GM18870 (cell line): ENCODE measurements at regions not wholly inside any gene's neighbourhood (a gene's known extent, or its start where the extent isn't known, plus 50 kb on each side); places are given as distances from the start of the nearest gene placed in this dataset.

Experiments used
- ATAC-seq: cut with Tn5 transposase; IDR thresholded peaks from one replicate; pipeline ENCODE4 v1.9.1; 2021; ENCODE audit warnings: moderate library complexity; ENCODE audit not compliant: unreplicated experiment

DNA sequence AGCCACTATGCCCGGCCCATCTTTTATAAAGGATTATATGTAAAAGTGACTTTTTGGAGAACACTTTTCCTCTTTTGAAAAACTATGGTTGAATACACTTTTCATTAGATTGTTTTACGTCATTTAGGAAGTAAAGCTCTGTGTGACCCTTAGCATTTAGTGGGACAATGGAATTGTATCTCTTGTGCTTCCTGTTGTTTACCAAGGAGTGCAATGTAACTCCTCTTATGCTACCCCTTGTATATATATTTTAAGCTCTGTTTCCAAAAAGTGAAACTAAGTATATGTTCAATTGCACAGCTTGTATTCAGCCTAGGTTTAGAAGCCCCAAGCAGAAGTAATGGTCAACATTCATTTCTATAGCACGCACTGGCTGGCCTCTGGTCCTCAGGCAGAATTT, 183.1 kb upstream of the CITED2 start:
- no peak for ATAC-seq

DNA sequence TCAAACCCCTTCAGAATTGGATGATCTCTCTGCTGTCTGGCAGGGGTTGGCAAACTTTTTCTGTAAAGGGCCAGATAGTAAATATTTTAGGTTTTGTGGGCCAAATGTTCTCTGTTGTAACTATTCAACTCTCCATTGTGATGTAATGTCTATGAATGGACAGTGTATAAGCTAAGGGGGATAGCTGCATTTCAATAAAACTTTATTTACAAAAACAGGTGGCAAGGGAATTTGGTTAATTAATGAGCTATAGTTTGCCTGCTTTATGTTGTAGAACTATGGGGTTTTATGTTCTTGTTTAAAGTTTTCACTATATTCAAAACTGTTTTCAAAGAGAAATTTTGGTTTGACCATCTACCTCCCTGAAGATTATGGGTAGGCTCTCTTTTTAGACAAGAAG, 182.1 kb upstream of the CITED2 start:
- no peak for ATAC-seq

DNA sequence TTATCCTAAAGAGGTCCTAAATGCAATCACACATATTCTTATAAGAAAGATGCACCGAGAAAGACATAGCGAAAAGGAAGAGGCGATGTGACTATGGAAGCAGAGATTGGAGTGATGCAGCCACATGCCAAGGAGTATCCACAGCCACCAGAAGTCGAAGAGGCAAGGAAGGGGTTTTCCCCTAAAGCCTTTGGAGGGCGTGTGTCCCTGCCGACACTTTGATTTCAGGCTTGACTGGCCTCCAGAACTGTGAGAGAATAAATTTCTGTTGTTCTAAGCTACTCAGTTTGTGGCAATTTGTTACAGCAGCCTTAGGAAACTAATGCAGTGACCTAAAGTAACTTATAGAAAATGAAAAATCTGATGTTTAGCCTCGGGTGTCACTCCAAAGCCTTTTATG, 179.5 kb upstream of the CITED2 start:
- ATAC-seq, result no peak

DNA sequence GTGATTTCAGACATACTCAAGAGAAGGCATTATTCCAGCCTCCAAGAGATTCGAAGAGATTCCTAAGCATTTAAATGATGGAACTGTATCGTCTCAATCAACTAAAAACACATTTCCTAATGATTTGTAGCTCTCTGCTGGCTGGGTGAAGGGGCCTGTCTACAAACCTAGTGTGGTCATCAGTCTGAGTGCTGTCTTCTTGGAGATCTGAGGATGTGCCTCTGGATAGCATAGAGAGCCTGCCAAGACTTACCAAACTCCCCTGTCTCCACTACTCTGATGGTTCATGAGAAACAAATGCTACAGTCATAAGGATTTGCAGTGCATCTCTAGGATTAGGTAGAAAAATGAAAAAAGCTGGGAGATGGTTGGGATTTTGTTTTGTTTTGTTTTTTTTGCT, 176.9 kb upstream of the CITED2 start:
- ATAC-seq, result no peak

DNA sequence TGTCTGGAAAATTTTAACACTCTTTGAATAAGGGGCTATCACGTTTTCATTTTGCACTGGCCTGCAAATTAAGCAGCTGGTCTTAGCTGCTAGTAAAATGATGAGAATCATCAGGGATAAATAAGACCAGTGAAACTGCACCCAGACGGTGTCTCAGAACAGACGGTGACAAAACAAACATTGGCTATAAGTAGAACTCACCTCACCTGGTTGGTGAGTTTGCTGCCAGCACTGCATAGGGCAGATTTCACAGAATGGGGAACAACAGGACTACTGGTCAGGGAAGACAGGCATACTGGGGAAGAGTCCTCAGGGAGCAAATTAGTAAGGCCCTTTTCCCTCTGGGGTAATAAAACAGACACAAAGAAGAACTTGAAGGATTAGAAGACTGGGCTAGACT, 175.9 kb upstream of the CITED2 start:
- ATAC-seq, result no peak

DNA sequence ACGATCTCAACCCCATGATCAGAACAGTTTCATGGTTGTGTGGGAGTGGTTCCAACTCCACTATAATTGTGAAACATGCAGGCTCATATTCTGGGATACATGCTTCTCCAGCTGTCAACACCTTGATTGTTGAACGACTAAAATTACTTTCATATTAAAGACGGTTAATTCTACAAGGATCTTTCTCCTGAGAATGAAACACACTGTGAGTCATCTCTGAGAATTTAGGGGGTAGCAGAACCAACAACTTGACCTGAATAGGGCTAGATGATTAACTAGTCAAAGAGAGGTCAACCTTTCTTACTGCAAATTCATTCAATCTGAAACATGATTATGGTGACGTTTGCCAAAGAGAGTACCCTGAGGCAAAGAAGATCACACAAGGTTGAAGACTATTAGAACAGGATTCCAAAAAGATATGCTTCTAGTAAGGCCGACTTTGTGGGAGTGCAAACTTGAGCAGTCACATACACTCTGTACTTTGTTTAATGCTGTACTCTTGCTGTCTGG, 175.2 kb upstream of the CITED2 start:
- no peak for ATAC-seq

DNA sequence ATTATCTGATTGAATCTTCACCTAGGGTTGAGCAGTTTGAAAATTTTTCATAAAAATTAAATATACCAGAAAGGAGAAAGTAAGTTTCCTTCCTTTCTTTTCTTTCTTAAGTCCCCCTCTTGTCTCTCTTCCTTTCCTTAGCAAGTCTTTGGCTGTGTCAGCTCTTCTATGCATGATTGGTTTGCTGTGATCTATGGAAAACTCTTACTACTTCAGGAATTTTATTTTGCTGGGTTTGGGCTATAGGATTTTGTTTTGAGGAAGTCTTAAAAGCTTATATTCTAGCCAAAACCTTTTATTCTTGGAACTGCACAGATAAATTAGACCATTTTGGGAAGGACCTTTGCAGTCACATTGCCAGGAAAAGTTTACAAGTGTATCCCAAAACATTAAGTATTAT, 173.4 kb upstream of the CITED2 start:
- no peak for ATAC-seq

DNA sequence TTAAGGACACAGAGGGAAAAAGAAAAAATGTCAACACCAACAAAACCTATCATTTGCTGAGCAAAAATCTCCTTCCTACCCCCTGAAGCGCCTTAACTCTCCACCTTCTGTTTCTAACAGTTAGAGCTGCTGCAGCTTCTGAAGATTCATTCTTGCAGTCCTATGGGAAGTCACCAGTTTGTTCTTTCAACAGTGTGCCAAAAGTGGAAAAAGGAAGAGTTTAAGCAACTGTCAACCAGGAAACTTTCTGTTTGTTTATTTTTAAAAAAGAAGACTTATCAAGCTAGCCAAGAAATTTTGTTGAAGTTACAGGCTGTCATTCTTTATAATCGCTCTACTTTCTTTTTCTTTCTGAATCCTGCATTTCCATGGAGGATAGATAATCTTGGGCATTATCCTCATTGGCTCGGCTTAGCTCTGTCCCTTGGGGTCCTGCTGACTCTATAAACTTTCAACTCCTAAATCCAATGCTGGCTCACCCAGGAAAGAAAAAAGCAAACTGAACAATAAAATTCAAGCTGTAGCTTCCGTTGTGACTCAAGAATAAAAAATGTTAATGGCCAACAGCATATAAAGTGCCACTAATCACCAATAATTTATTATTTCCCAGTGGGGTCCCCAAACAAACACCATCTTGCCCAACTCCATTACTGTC, 172.8 kb upstream of the CITED2 start:
- ATAC-seq, result no peak

DNA sequence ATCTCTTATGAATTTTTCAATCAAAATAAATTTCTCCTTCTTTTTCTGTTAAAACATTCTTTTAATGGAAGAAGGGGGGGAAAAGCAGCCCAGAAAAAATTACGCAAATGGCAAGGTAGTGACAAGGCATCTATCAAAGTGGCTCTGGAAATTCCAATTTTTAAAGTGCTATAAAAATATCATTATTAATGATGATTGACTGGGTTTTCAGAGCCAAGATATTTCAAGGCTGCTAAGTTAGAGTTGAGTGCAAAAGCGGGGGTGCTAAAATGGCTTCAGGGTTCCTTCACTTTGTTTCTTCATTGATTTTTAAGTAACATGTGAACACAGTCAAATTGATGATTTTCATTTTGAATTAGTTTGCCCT, 171.6 kb upstream of the CITED2 start:
- ATAC-seq, result no peak

DNA sequence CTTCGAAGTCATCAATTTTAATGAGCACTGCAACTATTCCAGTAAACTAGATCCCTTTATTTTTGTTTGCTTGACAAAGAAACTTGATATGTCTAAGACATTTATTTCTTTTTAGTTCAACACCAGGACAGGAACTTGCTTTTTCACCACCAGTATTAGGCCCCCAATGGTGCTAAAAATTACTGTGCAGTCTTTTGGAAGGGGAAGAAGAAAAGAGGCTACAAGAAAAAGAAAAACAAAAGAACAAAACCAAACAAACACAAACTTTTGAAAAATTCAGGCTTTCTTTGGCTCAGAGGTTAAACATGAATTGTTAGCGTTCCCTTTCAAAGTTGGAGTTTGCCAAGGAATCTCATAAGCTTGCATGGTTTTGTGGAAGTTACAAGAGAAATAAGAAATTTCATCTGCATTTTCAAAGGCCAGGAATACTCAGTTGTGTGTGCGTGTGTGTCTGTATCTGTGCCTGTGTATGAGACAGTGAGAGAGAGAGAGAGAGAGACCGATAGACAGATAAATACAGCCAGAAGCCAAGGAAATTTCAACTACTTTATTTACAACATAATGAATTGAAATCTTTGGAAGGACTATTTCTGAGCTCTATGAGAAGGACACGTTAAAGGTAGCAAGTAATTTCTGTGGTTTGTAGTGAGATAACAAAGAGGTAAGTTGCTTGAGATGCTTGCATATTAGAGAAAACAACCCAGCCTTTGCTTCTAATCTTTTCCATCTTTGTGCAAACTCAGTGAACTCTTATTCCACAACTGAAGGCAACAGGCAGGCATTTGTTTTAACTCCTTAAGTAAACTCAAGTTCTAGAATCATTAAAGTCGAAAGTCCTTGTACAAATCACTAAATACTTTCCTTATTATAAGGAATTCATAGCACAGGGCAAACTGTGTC, 171.0 kb upstream of the CITED2 start:
- no peak for ATAC-seq

DNA sequence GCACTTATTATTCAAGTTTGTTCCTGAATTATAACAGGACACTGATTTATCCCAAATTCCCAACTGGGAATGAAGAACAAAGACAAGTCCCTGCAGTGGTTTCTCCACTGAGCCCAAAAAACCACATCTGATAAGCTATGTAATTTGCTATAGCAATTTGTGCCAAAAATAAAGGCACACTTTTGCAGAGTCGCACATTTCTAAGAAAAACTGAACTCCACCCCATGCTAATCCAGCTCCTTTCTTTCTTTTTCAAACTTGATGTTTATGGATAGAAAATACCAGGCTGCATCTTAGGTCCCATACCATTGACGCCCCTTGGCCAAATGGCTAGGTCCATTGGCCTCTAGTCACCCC, 170.2 kb upstream of the CITED2 start:
- ATAC-seq, result no peak

DNA sequence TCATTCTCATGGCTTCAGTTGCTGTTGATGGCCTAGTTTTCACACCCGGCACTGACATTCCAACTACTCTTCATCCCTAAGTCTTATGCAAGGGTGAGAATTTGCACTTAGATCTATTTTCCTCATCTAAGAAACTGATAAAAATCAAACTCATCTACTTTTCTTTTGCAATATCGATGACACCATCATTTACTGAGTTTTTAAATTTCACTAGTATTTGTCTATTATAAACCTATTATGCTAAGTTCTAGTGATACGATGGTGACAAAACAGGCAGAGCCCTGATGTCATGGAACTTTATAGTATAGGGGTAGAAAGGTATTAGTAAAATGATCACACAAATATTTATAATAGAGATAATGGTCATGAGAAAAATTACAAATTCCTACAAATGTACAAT, 167.9 kb upstream of the CITED2 start:
- ATAC-seq, result no peak

DNA sequence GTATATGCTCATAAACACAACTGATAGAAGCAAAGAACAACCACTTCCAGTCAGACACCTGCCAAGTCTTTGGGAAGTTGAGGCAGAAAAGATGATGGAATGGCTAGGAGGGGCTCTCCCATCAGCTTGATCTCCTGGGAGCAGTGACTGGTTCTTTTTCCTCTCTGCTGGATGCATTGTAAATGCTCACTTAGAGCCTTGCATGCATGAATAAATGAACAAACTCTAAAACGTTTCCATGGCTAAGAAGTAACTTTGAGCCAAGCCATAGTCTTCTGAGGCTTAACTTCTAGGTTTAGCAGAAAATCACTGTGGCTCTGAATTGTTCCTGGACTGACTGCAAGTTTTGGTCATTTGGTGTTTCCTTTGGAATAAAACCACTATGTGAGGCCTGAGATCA, 166.4 kb upstream of the CITED2 start:
- no peak for ATAC-seq

DNA sequence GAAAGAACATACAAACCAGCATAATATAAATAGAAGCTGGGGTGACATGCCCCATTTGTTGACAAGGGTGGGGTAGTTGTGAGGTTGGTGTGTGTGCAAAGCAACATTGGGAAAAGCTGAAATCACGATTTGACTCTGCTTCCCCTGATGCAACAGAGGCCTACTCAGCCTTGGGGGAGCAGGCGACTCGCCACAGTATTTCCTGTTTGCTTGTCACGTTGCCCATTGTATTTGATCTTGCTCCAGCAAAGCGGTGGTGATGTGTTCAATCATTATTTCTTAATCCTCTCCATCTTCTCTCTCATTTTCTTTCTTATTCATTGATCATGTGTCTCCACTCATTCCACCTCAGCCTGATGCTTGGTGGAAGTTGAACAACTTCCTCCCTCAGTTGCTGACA, 165.8 kb upstream of the CITED2 start:
- no peak for ATAC-seq

DNA sequence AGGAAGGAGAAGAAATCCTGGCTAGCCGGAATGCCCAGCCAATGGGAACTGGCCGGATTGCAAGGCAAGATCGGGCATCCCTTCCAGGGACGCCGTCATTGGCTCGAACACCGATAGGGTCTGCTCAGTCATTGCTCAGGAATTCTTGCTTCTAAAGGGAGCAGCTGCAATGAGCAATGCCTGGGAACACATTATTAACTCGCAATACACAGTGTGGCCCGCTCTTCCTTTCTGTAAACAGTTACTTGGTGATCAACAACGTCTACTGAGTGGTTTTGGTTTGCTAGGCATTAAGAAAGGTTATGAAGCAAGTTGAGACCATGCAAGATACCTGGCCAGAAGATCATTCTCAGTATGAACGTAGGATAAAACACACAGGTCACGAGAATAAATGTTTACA, 165.4 kb upstream of the CITED2 start:
- ATAC-seq, result no peak

DNA sequence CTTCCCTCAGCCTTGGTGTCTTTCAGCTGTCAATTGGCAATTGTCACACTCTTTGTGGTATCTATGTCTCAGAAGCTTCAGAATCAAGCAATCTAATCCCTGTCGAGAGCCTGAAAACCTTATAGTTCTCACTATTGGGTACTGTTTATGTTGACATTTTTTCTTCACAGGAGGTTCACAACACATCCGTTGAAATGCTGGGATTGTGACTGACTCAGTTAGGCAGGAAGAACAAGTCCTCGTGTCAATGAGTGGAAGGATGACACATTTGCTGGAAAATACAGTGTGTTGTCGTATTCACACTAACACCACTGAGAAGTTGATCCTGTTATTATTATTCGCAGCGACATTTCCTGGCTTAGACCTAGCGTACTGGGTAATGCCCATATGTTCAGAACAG, 163.9 kb upstream of the CITED2 start:
- no peak for ATAC-seq

DNA sequence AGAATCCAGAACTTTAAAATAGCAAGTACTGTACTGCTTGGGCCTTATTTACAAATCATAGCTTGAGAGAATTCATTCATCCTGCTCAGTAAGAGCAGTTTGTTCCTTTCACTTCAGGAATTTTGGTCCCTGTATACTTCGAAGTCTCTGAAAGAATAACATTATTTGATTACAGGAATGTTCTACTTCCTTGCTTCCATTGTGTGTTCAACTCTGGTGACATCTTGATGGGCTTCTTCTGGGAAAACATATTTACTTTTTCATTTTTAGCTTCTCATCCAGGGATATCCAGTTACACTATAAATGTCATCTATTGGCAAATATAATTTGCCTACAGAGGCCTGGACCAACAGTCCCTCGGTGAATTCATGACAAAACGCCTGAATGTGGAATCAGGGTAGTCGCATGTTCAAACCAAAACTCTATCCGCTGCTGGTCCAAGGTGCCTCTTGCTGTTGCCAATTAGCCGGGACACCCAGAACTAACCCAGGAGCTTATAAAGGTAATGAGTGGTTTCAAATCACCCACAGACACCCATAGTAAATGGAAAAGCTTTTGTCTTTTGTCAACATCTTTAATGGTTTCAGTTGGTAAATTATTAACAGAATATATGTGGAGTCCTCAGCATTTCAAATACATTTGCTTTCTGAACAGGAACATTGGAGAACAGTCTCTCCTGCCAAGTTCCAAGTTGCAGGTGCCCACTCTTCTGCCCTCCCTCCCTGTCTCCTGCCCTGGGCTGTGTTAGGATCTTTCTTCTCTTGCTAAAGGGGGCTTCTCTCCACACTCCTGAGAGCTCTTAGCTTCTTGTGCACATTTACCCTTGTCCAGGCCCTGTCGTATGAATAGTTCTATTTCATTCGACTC, 162.5 kb upstream of the CITED2 start:
- no peak for ATAC-seq

DNA sequence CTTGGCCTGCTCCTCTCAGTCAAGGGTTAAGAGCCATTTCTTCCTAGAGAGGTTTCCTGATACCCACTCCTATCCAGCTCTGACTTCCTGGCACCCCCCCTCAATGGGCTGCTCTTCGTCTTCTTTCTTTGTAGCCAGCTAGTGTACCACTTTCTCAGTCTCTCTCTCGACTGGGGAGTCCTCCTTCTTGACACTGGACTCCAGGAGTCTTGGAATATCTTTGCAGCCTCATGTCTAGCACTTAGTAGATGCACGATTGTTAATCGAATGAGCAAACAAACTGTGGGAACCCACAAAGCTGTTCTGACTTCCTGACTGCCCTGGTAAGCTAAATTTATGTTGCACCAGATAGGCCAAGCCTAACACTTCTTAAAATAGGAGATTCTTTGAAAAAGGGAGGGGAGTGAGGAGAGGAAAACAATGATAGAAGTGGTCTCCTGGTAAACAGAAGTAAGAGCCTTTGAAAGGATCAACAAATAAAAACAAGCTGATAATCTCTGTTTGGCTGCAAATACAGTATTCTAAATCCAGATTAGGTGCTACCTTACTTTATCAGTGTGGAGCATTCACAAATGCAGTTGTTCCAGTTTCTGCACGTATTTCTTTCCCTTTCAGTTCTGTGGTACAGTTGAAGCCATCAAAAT, 160.1 kb upstream of the CITED2 start:
- ATAC-seq, result no peak

DNA sequence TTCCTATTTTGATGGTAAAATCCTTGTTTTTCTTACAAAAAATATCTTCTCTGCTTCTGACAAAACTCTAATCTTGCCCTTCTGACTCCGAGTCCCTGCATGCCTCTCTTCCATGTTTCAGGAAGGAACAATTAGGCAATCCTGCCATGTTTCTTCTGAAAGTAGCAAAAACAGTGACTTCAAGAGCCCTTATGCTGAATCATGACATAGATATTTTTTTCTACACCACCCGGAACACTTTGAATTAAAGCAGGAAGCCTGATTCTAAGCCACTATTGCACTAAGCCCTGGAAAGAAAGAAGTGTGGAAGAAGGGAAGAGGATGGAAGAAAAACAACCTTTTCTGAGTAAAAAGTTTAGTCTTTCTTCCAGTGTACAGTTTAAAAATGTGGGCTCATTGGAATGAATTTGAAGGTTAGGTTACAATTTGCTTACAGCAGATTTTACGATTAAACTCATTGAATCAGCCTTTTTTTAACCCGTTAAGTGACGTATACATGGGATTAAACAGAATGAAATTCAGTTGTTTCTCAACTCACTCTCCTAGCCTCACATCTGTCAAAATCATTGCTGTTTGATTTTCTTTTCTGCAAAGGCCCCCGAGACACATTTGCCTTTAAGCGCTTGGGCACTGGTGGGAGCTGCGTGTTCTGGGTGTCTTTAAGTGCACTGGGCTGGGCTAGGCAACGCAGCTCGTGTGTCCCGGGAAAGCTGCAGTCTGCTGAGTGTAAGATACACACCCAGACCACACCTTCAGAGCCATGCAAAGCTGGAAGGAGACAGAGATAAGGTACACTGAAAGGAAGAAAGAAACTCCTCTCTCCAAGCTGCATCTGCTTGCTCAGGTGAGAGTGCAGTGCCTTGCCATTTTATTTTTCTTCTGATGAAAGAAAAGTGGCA, 159.4 kb upstream of the CITED2 start:
- no peak for ATAC-seq

DNA sequence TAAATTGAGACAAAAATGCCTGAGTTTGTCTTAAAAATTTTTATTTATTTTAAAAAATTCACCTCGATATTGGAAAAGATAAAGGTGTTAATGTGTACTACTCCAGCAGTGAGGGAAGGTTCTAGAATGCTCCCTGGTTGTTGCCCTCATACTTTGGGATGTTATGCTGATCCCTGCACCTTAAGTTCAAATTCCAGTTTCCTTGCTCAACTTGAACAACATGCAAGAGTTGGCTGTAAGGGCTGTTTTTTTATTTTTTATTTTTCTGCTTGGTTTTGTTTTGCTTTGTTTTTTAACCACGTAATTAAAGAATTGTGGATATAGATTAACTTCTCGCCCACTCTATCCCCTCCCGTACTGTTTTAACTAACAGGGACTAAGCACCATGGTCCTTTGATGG, 158.7 kb upstream of the CITED2 start:
- ATAC-seq, result no peak
